Anterior cingulate cortex (tissue), 58 donors: ENCODE measurements at regions not wholly inside any gene's neighbourhood (a gene's known extent, or its start where the extent isn't known, plus 50 kb on each side); places are given as distances from the start of the nearest gene placed in this dataset.
"Not testable (repeated sequence)": the region's sequence is repeated elsewhere in the genome, so short reads cannot be mapped to it uniquely, and the experiment has no call there.

Experiments used
- DNase-seq, 58 donors: peaks; one replicate each; lab custom pipeline; 2025; lab: John Stamatoyannopoulos, UW

- not testable (repeated sequence) for DNase-seq
Observed at GRCh38 chr2:131844044-131844443, 316.4 kb downstream of the CCDC74A start.

- DNase-seq, result not testable (repeated sequence)
Observed at GRCh38 chr2:131856202-131856601, 305.6 kb downstream of the ANKRD30BL start.

- not testable (repeated sequence) for DNase-seq
Observed at GRCh38 chr2:131858197-131858596, 303.6 kb downstream of the ANKRD30BL start.
